GM19043 (cell line): ENCODE measurements at regions not wholly inside any gene's neighbourhood (a gene's known extent, or its start where the extent isn't known, plus 50 kb on each side); places are given as distances from the start of the nearest gene placed in this dataset.

ENCODE experiments used
- ATAC-seq: cut with Tn5 transposase; IDR thresholded peaks from one replicate; pipeline ENCODE4 v1.9.1; 2021; ENCODE audit warnings: low read depth; ENCODE audit not compliant: unreplicated experiment

- no peak for ATAC-seq
Observed at GRCh38 chr6:170124836-170125235, 166.0 kb downstream of the DLL1 start.

GRCh38 chr6:170124150-170124549, 166.7 kb downstream of the DLL1 start:
- no peak for ATAC-seq

- no peak for ATAC-seq
Observed at GRCh38 chr6:170122651-170123050, 168.2 kb downstream of the DLL1 start.

GRCh38 chr6:170117111-170117972, 173.5 kb downstream of the DLL1 start:
- ATAC-seq = no peak

GRCh38 chr6:170116636-170117035, 174.2 kb downstream of the DLL1 start:
- ATAC-seq = no peak

GRCh38 chr6:170114956-170115855, 175.7 kb downstream of the DLL1 start:
- ATAC-seq = no peak

GRCh38 chr6:170114187-170114945, 176.5 kb downstream of the DLL1 start:
- ATAC-seq = no peak

- ATAC-seq = no peak
Observed at GRCh38 chr6:170113141-170113540, 177.7 kb downstream of the DLL1 start.

GRCh38 chr6:170112583-170112860, 178.4 kb downstream of the DLL1 start:
- ATAC-seq = no peak

GRCh38 chr6:170111816-170112582, 178.9 kb downstream of the DLL1 start:
- no peak for ATAC-seq

- no peak for ATAC-seq
Observed at GRCh38 chr6:170111141-170111664, 179.7 kb downstream of the DLL1 start.

GRCh38 chr6:170110201-170111140, 180.4 kb downstream of the DLL1 start:
- ATAC-seq = no peak

GRCh38 chr6:170108890-170109587, 181.8 kb downstream of the DLL1 start:
- no peak for ATAC-seq

- ATAC-seq = no peak
Observed at GRCh38 chr6:170108456-170108855, 182.4 kb downstream of the DLL1 start.

- no peak for ATAC-seq
Observed at GRCh38 chr6:170107606-170108222, 183.2 kb downstream of the DLL1 start.

GRCh38 chr6:170106906-170107525, 183.9 kb downstream of the DLL1 start:
- ATAC-seq = no peak
